ENCODE measurements at regions not wholly inside any gene's neighbourhood (a gene's known extent, or its start where the extent isn't known, plus 50 kb on each side); places are given as distances from the start of the nearest gene placed in this dataset.
A peak's percentile ranks its signal among the peaks of the same experiment; 100 is the strongest.
"Not testable (repeated sequence)": the region's sequence is repeated elsewhere in the genome, so short reads cannot be mapped to it uniquely, and the experiment has no call there.

- Histone ChIP-seq H3K27ac (no peak overlapping the region), H3K36me3 (replicated peaks) (no peaks in the 10 kb centered on the region), H3K27me3 (replicated peaks) (no peaks in the 10 kb centered on the region), H3K4me3 (ENCODE audit: low read depth, low read length) (no peak overlapping the region)
- DNase-seq, result no peak
- no peak for TF ChIP-seq CTCF (IDR thresholded peaks at IDR 0.05; ENCODE audit: low read depth, low read length, missing control alignments)
- in situ Hi-C loops (cut with HindIII; ENCODE audit: low pct_ligation_motif_present, low sequenced_read_pairs), result no loop called here
Measured at GRCh38 chr1:55792870-55793269, 577.7 kb upstream of the USP24 start.

GRCh38 chr1:55789466-55789865, 574.3 kb upstream of the USP24 start:
- Histone ChIP-seq H3K27ac (no peak overlapping the region), H3K27me3 (replicated peaks) (no peaks in the 10 kb centered on the region), H3K4me3 (ENCODE audit: low read depth, low read length) (no peak overlapping the region), H3K36me3 (replicated peaks) (no peaks in the 10 kb centered on the region)
- DNase-seq, result no peak
- in situ Hi-C loops (cut with HindIII; ENCODE audit: low pct_ligation_motif_present, low sequenced_read_pairs), result no loop called here
- no peak for TF ChIP-seq CTCF (IDR thresholded peaks at IDR 0.05; ENCODE audit: low read depth, low read length, missing control alignments)

GRCh38 chr1:55786396-55786795, 571.2 kb upstream of the USP24 start:
- no peak for DNase-seq

GRCh38 chr1:55784941-55785450, 569.8 kb upstream of the USP24 start:
- in situ Hi-C loops (cut with HindIII; ENCODE audit: low pct_ligation_motif_present, low sequenced_read_pairs); H3K27me3 ChIP-seq (replicated peaks); H3K27ac ChIP-seq; H3K4me3 ChIP-seq (ENCODE audit: low read depth, low read length); H3K36me3 ChIP-seq (replicated peaks); DNase-seq: not testable (repeated sequence)

More at GRCh38 chr1:55786396-55786795, 571.2 kb upstream of the USP24 start:
- Histone ChIP-seq H3K27me3 (replicated peaks) (no peaks in the 10 kb centered on the region), H3K36me3 (replicated peaks) (no peaks in the 10 kb centered on the region), H3K4me3 (ENCODE audit: low read depth, low read length) (no peak overlapping the region), H3K27ac (no peak overlapping the region)
- TF ChIP-seq CTCF (IDR thresholded peaks at IDR 0.05; ENCODE audit: low read depth, low read length, missing control alignments), result no peak
- in situ Hi-C loops (cut with HindIII; ENCODE audit: low pct_ligation_motif_present, low sequenced_read_pairs), result no loop called here

- Histone ChIP-seq H3K27me3 (replicated peaks) (no peaks in the 10 kb centered on the region), H3K27ac (no peak overlapping the region), H3K4me3 (ENCODE audit: low read depth, low read length) (no peak overlapping the region), H3K36me3 (replicated peaks) (no peaks in the 10 kb centered on the region)
- DNase-seq, result peak; percentile 46
- in situ Hi-C loops (cut with HindIII; ENCODE audit: low pct_ligation_motif_present, low sequenced_read_pairs), result no loop called here
- no peak for TF ChIP-seq CTCF (IDR thresholded peaks at IDR 0.05; ENCODE audit: low read depth, low read length, missing control alignments)
Measured at GRCh38 chr1:55781944-55782482, 566.8 kb upstream of the USP24 start.

GRCh38 chr1:55781003-55781402, 565.8 kb upstream of the USP24 start:
- DNase-seq, result no peak
- no peak for TF ChIP-seq CTCF (IDR thresholded peaks at IDR 0.05; ENCODE audit: low read depth, low read length, missing control alignments)
- Histone ChIP-seq H3K27ac (no peak overlapping the region), H3K27me3 (replicated peaks) (no peaks in the 10 kb centered on the region), H3K36me3 (replicated peaks) (no peaks in the 10 kb centered on the region), H3K4me3 (ENCODE audit: low read depth, low read length) (no peak overlapping the region)
- in situ Hi-C loops (cut with HindIII; ENCODE audit: low pct_ligation_motif_present, low sequenced_read_pairs), result no loop called here
